T-cell (primary cell): ENCODE measurements at regions not wholly inside any gene's neighbourhood (a gene's known extent, or its start where the extent isn't known, plus 50 kb on each side); places are given as distances from the start of the nearest gene placed in this dataset.

Source experiments
- ATAC-seq, 4 experiments: fragments of 200-7000 bp in 3 of 4; fragments of 150-1000 bp in 1 of 4; cut with Tn5 transposase; replicated peaks in 1 of 4; 1 replicate in 3 of 4; 2 replicates in 1 of 4; pipeline ENCODE4 v1.10.0; 2021; ENCODE audit warnings: moderate library complexity in 3 of 4, mild to moderate bottlenecking in 2 of 4, moderate number of reproducible peaks in 1 of 4
- CTCF ChIA-PET, 2 donors: fragments of 300-600 bp; sonication (Branson Sonifier 250); formaldehyde crosslinking; loops; one replicate each; lab custom pipeline; 2022; ENCODE audit warnings: antibody characterized with exemption in 2 of 2; lab: Charles Lee
- POLR2A ChIA-PET, 2 donors: fragments of 300-600 bp; sonication (Branson Sonifier 250); formaldehyde crosslinking; loops; one replicate each; lab custom pipeline; 2022; ENCODE audit warnings: antibody characterized with exemption in 2 of 2; lab: Charles Lee
- DNase-seq, 35 experiments: peaks; one replicate each; pipeline versions ENCODE4 v3.0.0 to v3.0.0-alpha.2; 2013 to 2023
- H3K27ac ChIP-seq: one replicate; pipeline ENCODE4 v1.5.1; 2013; ENCODE audit warnings: low read length
- H3K27me3 ChIP-seq, 2 experiments: replicated peaks in 1 of 2; 1 replicate in 1 of 2; 2 replicates in 1 of 2; pipeline versions ENCODE4 v1.6.1 to v1.7.0; 2013; ENCODE audit warnings: low read length in 1 of 2, mixed read lengths in 1 of 2; ENCODE audit not compliant: control insufficient read depth in 2 of 2, insufficient read depth in 2 of 2; ENCODE audit errors: extremely low read depth in 1 of 2
- H3K36me3 ChIP-seq, 2 donors: 1 replicate in 1 of 2; 2 replicates in 1 of 2; pipeline versions ENCODE4 v1.6.1 to v1.7.0; 2013; ENCODE audit warnings: low read length in 1 of 2; ENCODE audit not compliant: control insufficient read depth in 2 of 2, insufficient read depth in 1 of 2; ENCODE audit errors: extremely low read depth in 1 of 2
- H3K4me1 ChIP-seq, 2 experiments: 1 replicate in 1 of 2; 2 replicates in 1 of 2; pipeline versions ENCODE4 v1.6.1 to v1.7.0; 2013; ENCODE audit warnings: low read length in 2 of 2, mixed read lengths in 1 of 2; ENCODE audit not compliant: insufficient read depth in 2 of 2, control insufficient read depth in 1 of 2; ENCODE audit errors: extremely low read depth in 1 of 2
- H3K4me3 ChIP-seq, 2 donors: 1 replicate in 1 of 2; 2 replicates in 1 of 2; pipeline versions ENCODE4 v1.5.1 to v1.7.0; 2013; ENCODE audit warnings: mild to moderate bottlenecking in 2 of 2, low read length in 1 of 2, moderate library complexity in 1 of 2; ENCODE audit not compliant: control insufficient read depth in 1 of 2; ENCODE audit errors: extremely low read depth in 1 of 2
- H3K9me3 ChIP-seq: 2 replicates; pipeline ENCODE4 v1.7.0; 2013
- H3K27ac Mint-ChIP-seq, 2 donors: one replicate each; pipeline ENCODE4 v1.8.0; 2020 to 2021; ENCODE audit warnings: mild to moderate bottlenecking in 2 of 2, mixed read lengths in 2 of 2
- H3K27me3 Mint-ChIP-seq, 2 donors: one replicate each; pipeline ENCODE4 v1.8.0; 2021 to 2022; ENCODE audit warnings: mixed read lengths in 2 of 2
- H3K36me3 Mint-ChIP-seq: one replicate; pipeline ENCODE4 v1.8.0; 2021; ENCODE audit warnings: mixed read lengths
- H3K4me1 Mint-ChIP-seq, 3 donors: one replicate each; pipeline ENCODE4 v1.8.0; 2020 to 2022; ENCODE audit warnings: mixed read lengths in 3 of 3, mild to moderate bottlenecking in 1 of 3
- H3K4me3 Mint-ChIP-seq, 3 donors: one replicate each; pipeline ENCODE4 v1.8.0; 2020 to 2022; ENCODE audit warnings: mild to moderate bottlenecking in 3 of 3, mixed read lengths in 3 of 3, moderate library complexity in 3 of 3
- H3K9me3 Mint-ChIP-seq, 3 donors: one replicate each; pipeline ENCODE4 v1.8.0; 2020 to 2022; ENCODE audit warnings: mixed read lengths in 3 of 3
- WGBS: methylation state at CpG from one replicate; pipeline ENCODE4 v1.1.5; 2013; ENCODE audit warnings: missing lambda C conversion rate; ENCODE audit not compliant: insufficient coverage; 5-methylcytosine and 5-hydroxymethylcytosine counted together

DNA sequence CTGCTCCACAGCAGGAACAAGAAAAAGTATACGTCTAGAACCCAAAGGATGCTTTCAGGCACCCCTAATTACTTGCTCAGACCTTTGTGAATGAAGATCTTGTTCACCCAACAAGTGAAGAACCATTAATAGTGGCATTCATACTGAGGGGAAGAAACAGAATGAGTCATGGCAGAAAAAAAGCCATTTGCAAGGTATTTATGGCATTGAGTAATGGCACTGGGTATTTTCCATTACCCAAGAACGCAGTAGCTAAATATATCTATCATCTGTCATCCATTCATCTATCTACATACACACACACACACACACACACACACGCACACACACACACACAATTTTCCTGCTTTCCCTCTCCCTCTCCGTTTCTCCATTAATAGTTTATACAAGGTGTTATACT, 56.4 kb upstream of the XIRP2 start:
- WGBS: no CpG with 5 or more reads among the region's 4 CpGs
- H3K36me3 Mint-ChIP-seq: no peaks in the 10 kb centered on the region
- H3K27me3 ChIP-seq: no peaks in the 10 kb centered on the region
- H3K9me3 ChIP-seq: no peaks in the 10 kb centered on the region
- no peaks in the 10 kb centered on the region for H3K9me3 Mint-ChIP-seq
- no peak overlapping the region for H3K27ac ChIP-seq
- no peaks in the 10 kb centered on the region for H3K4me1 ChIP-seq
- no peak overlapping the region for H3K4me3 ChIP-seq
- no peak overlapping the region for H3K27ac Mint-ChIP-seq
- H3K36me3 ChIP-seq: no peaks in the 10 kb centered on the region
- ChIA-PET POLR2A (no interaction called here), CTCF (no interaction called here)
- no peaks in the 10 kb centered on the region for H3K27me3 Mint-ChIP-seq
- ATAC-seq: no peak
- H3K4me1 Mint-ChIP-seq: no peaks in the 10 kb centered on the region
- DNase-seq: no peak
- no peak overlapping the region for H3K4me3 Mint-ChIP-seq

DNA sequence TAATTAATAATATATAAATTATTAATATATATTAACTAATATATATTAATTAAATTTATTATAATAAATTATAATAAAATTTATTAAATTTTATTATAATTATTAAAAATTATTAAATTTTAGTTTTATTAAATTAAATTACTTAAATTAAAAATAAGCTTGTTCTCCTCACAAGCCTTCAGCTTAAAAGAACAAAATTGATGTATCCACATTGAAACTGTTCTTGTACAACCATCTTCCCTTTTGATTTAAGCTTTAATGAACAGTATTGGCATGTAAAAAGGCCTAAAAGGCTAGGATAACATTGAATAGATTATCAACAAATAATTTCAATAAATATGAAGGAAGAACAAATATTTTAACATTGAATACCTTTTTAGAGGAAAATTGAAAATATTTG, 62.4 kb upstream of the XIRP2 start:
- Histone ChIP-seq H3K27ac (no peak overlapping the region), H3K27me3 (no peaks in the 10 kb centered on the region), H3K36me3 (no peaks in the 10 kb centered on the region), H3K9me3 (no peaks in the 10 kb centered on the region), H3K4me1 (no peaks in the 10 kb centered on the region), H3K4me3 (no peak overlapping the region)
- DNase-seq (no peak), ATAC-seq (no peak)
- no peaks in the 10 kb centered on the region for H3K27me3 Mint-ChIP-seq
- no peaks in the 10 kb centered on the region for H3K9me3 Mint-ChIP-seq
- H3K4me3 Mint-ChIP-seq: no peak overlapping the region
- CTCF ChIA-PET: no interaction called here
- no peaks in the 10 kb centered on the region for H3K36me3 Mint-ChIP-seq
- POLR2A ChIA-PET: no interaction called here
- no peak overlapping the region for H3K27ac Mint-ChIP-seq
- H3K4me1 Mint-ChIP-seq: no peaks in the 10 kb centered on the region

DNA sequence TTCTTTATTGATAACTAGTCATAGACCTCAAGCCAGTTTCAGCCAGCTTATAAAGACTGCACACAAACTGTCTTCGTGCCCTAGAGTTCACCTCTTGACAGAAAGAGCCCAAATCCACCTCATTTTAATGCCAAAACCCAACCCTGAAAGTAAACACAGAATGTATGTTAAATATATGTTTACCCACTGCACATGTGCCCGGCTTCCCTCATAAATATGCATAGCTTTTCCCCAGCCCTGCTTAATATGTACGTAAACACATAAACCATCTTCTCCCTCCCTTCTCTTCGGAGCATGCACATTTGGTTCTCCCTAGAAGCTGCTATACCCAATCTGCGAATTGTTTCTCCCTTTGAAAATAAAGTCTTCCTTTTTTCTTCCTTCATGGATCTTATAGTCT, 73.9 kb upstream of the XIRP2 start:
- ChIA-PET CTCF (no interaction called here), POLR2A (no interaction called here)
- Histone ChIP-seq H3K36me3 (no peaks in the 10 kb centered on the region), H3K9me3 (no peaks in the 10 kb centered on the region), H3K4me1 (no peaks in the 10 kb centered on the region), H3K27ac (no peak overlapping the region), H3K27me3 (no peaks in the 10 kb centered on the region), H3K4me3 (no peak overlapping the region)
- no peak for DNase-seq
- no peak overlapping the region for H3K27ac Mint-ChIP-seq
- H3K27me3 Mint-ChIP-seq: no peaks in the 10 kb centered on the region
- H3K4me1 Mint-ChIP-seq: no peaks in the 10 kb centered on the region
- 93% methylated on average over 2 of the region's 5 CpGs for WGBS
- H3K4me3 Mint-ChIP-seq: no peak overlapping the region
- ATAC-seq: no peak
- H3K9me3 Mint-ChIP-seq: peaks cover 0 to 9% (median 3%) of the 10 kb centered on the region in 3 donors
- no peaks in the 10 kb centered on the region for H3K36me3 Mint-ChIP-seq

DNA sequence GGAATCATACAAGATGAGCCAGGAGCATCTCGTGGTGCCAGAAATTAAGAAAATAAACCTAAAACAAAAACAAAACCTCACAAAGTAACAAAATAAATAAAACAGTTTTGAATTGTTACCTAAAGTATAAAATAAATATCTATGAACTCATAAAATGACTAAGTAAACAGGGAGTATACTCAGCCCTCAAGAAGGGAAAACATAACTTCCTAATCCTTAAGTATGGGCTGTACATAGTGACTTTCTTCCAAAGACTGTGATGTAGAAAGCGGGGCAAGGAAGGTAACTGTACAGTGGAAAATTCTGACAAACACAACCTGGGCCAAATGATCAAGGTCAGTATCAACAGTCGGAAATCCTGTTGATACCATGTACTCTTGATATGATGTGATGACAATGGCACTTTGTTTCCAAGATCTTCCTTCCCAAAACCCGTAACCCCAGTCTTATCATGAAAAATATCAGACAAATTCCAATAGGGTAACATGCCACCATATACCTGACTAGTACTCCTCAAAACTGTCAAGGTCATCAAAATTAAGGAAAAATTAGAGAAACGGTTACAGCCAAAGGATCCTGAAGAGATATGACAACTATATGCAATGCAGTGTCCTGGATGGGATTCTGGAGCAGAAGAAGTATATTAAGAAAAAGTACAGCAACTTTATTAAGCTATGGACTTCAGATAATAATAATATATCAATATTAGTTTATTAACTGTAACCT, 76.0 kb upstream of the XIRP2 start:
- H3K4me1 ChIP-seq: no peaks in the 10 kb centered on the region
- Mint-ChIP-seq H3K36me3 (no peaks in the 10 kb centered on the region), H3K4me1 (no peaks in the 10 kb centered on the region), H3K4me3 (no peak overlapping the region), H3K27me3 (no peaks in the 10 kb centered on the region), H3K27ac (no peak overlapping the region), H3K9me3 (peaks cover 0 to 9% (median 3%) of the 10 kb centered on the region in 3 donors)
- H3K27me3 ChIP-seq: no peaks in the 10 kb centered on the region
- H3K9me3 ChIP-seq: no peaks in the 10 kb centered on the region
- no CpG with 5 or more reads among the region's 5 CpGs for WGBS
- POLR2A ChIA-PET: no interaction called here
- no peak overlapping the region for H3K4me3 ChIP-seq
- CTCF ChIA-PET: interaction anchor here in 1 of 2 donors (0.6 kb wide), 1 partner anchor 33 kb away, joined by 3 read pairs; no protein-coding TSS in a partner anchor
- no peaks in the 10 kb centered on the region for H3K36me3 ChIP-seq
- no peak for ATAC-seq
- no peak for DNase-seq
- no peak overlapping the region for H3K27ac ChIP-seq

DNA sequence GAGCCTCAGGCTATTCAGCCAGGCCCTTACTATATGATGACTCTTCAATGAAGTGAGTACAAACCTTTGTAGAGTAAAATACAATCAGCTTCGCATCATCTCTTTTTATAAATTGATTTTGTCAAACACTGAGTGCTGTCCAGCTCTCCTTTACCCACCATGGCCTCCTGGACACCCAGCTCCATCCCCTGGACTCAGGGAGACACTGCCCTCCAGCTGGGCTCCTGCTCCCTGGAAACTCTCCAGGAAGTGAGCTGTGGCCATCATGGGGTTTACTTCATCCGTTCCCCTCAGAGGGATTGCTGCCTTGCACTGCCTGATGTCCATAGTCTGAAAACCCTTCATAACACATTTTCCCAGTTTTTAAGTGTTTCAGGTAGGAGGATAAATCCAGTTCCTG, 82.5 kb upstream of the XIRP2 start:
- no peaks in the 10 kb centered on the region for H3K27me3 Mint-ChIP-seq
- WGBS: 100% methylated on average over 1 of the region's 2 CpGs
- no peak for ATAC-seq
- Histone ChIP-seq H3K4me1 (peaks cover 7 to 29% of the 10 kb centered on the region in 2 experiments), H3K27ac (no peak overlapping the region), H3K36me3 (no peaks in the 10 kb centered on the region), H3K4me3 (no peak overlapping the region), H3K27me3 (no peaks in the 10 kb centered on the region), H3K9me3 (no peaks in the 10 kb centered on the region)
- POLR2A ChIA-PET: interaction anchor here in 1 of 2 donors (0.5 kb wide), 1 partner anchor 358 kb away, joined by 3 read pairs; no protein-coding TSS in a partner anchor
- H3K36me3 Mint-ChIP-seq: no peaks in the 10 kb centered on the region
- peaks cover 23 to 24% (median 24%) of the 10 kb centered on the region in 3 donors for H3K4me1 Mint-ChIP-seq
- H3K4me3 Mint-ChIP-seq: no peak overlapping the region
- H3K9me3 Mint-ChIP-seq: peaks cover 0 to 4% (median 4%) of the 10 kb centered on the region in 3 donors
- H3K27ac Mint-ChIP-seq: no peak overlapping the region
- no peak for DNase-seq
- CTCF ChIA-PET: no interaction called here

DNA sequence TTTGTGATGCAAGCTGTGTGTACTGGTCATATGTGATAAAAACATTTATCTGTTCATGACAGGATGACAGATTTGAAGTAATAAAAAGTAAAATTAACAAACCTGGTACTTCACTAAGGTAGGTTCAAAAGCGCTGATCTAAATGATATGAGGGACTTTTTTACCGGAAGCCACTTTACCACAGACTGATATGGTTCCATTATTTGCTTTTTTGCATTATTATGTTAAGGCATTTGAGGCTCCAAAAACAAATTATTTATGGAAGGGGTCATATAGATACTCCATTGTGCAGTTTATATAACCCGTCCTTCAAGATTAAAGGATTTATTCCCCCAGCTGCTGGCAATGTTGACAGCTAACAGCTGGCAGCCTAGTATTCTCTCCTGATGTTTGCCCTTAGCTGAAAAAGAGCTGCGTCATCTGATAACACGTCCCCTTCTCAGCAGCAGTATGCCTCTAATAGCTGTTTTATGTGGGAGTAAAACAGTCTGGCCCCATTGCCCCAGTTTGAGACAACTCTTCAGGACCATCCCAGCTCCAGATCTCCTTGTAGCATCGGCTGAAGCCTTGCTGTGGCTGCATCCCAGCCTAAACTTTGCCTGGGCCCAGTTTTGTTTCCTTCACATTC, 84.8 kb upstream of the XIRP2 start:
- peaks cover 23 to 24% (median 24%) of the 10 kb centered on the region in 3 donors for H3K4me1 Mint-ChIP-seq
- DNase-seq (peak in 1 of 35 experiments; percentile 22), ATAC-seq (peak; percentile 37 to 62 (median 52))
- H3K4me3 ChIP-seq: no peak overlapping the region
- WGBS: 37% methylated on average over 2 of the region's 6 CpGs
- H3K36me3 Mint-ChIP-seq: no peaks in the 10 kb centered on the region
- no peaks in the 10 kb centered on the region for H3K27me3 ChIP-seq
- peak overlapping the region in 2 of 3 donors; percentile 9 to 57 for H3K4me3 Mint-ChIP-seq
- ChIA-PET POLR2A (interaction anchor here in 1 of 2 donors (0.7 kb wide), 1 partner anchor 1442 kb away, joined by 3 read pairs; no protein-coding TSS in a partner anchor), CTCF (no interaction called here)
- H3K27ac Mint-ChIP-seq: peak overlapping the region; percentile 77 to 78
- no peaks in the 10 kb centered on the region for H3K9me3 ChIP-seq
- no peak overlapping the region for H3K27ac ChIP-seq
- H3K4me1 ChIP-seq: peaks cover 7 to 32% of the 10 kb centered on the region in 2 experiments
- no peaks in the 10 kb centered on the region for H3K27me3 Mint-ChIP-seq
- peaks cover 0 to 4% (median 4%) of the 10 kb centered on the region in 3 donors for H3K9me3 Mint-ChIP-seq
- no peaks in the 10 kb centered on the region for H3K36me3 ChIP-seq
